ENCODE measurements at regions not wholly inside any gene's neighbourhood (a gene's known extent, or its start where the extent isn't known, plus 50 kb on each side); places are given as distances from the start of the nearest gene placed in this dataset.

DNA sequence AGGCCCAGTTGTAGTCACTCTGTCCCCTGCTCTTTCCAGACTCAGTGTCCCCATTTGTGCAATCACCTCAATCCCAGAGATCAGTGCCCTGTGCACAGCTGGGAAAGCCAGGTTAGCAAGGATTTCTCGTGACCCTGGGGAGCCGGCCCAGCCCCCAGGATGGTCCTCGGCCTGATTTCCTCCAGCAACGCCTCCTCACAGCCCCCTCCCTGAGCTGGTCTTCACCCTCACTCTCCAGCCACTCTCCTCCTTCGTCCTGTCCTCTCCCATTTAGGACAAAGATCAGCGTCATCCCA is 194.8 kb upstream of the C14orf180 start:
- no peak for DNase-seq (ENCODE audit: low read depth in 1 of 2, low spot score in 1 of 2)

DNA sequence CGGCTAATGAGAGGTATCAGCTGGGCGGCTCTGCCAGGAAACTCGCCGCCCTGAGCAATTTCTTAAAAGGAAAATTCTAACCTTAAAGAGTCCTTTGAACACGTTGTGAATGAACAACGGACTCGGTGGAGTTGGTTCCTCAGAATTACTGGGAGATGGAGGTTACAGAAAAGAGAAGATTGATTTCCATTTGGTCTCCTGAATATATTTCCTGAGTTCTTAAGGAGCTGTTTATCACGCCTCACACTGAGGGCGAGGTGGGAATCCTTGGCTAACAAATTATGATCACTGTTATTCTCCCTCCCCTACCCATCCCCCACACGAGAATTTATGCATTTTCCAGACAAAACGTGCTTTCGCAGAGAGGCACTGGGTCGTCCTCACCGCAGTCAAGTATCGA is 194.5 kb upstream of the C14orf180 start:
- DNase-seq (ENCODE audit: low read depth in 1 of 2, low spot score in 1 of 2): no peak

DNA sequence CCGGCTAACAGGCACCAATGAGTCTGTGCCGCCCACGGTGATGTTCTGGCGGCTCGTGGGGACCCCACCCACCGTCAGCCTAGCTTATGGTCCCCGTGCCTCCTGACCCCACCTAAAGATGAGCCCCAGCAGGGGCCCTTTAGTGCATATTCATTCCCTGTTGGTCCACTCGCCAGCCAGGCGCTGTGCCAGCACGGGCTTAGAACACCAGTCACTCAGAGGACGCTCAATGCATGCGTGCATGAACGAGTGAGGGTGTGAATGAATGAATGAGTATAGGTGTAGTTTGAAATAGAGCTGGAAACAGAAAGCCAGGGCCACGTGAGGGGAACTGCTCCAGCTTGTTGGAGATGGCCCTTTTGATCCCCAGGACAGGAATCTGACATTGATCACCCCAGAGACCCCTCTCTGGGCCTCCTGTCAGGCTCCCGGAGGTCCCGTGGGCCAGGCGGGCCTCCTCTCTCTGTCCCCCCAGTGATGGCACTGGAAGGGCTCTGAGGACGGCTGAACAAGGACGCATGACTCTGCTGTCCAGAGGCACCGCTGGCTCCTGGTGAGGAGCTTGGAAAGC is 193.9 kb upstream of the C14orf180 start:
- DNase-seq (ENCODE audit: low read depth in 1 of 2, low spot score in 1 of 2): no peak

GRCh38 chr14:104386151-104386841 is 193.3 kb upstream of the C14orf180 start:
- no peak for DNase-seq (ENCODE audit: low read depth in 1 of 2, low spot score in 1 of 2)

GRCh38 chr14:104387022-104388010 is 192.2 kb upstream of the C14orf180 start:
- no peak for DNase-seq (ENCODE audit: low read depth in 1 of 2, low spot score in 1 of 2)

- no peak for DNase-seq (ENCODE audit: low read depth in 1 of 2, low spot score in 1 of 2)
Observed at GRCh38 chr14:104388011-104388521, 191.5 kb upstream of the C14orf180 start.

DNA sequence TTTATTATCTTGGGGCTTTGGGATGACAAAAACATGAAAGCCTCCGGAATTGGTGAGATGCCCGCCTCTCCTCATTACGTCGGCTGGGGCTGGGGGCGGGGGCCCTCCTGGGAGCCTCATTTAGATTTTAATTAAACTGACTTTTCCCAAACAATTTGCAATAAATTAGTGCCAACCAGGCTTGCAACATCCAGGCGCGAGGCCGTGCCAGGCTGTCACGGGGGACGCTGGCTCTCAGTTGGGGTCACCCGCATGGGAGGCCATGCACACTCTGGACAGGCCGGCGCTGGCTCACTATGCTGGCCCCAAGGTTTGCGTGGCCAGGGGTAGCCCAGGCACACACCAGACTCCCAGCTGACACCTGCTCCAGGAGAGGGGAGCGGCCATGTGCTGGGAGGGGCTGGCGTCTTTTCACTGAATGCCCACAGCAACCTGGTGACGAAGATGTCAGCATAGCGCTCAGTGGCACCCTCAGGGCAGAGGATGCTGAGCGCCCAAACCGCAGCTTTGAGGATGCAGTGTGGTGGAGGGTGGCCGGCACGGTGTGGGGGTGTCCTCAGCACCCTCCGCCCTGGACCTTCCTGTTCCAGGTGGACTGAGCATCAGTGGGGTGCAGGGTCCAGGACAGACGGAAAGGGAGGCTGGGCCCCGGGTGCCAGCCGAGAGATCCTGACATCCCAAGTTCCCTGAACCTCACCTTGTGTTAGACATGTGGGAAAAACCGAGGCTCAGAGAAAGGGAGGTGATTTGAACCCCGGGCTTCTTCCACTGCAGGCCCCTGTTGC is 190.8 kb upstream of the C14orf180 start:
- DNase-seq (ENCODE audit: low read depth in 1 of 2, low spot score in 1 of 2): no peak

- no peak for DNase-seq (ENCODE audit: low read depth in 1 of 2, low spot score in 1 of 2)
Observed at GRCh38 chr14:104389326-104390220, 190.0 kb upstream of the C14orf180 start.

GRCh38 chr14:104390221-104390931 is 189.2 kb upstream of the C14orf180 start:
- DNase-seq (ENCODE audit: low read depth in 1 of 2, low spot score in 1 of 2): no peak

DNA sequence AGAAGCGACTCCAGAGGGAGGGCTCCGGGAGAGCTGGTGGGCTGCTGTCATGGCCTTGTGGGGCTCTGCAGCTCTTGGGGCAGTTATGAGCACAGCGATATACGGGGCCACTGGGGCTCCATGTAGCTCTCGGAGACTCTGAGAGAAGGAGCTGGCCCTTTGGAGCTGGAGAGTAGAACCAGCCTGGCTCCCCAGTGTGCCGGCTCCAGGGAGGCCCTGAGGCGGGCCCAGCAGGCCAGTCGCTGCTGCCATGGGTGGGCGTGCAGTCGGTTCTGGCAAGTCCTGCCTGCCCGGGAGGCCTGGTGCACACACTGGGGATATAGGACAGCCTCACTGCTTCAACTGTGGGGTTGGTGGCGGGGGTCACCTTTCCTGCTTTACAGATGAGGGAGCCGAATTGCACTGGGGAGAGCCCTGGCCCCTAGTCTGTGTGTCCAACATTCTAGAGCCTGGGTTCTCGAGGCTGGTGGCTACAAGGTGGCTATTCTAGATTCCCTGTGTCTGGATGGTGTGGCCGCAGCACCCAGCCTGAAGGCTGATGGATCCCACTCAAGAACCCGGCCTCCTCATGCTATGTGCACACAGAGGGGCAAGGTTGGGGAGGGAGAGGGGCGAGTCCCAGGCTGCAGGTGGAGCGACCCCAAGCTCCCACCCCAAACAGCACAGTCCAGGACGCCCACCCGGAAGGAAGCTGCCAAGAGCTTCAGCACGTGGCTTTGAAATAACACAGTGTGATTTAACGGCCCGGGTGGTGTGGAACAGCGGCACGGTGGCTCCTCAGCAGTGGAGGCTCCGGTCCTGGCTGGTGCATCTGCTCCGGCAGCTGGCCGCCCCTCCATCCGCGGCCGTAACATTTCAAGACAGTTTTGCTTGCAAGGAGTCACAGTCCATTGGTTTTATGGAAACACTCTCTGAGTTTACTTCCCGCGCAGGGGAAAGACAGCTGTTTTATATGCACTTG is 188.3 kb upstream of the C14orf180 start:
- DNase-seq (ENCODE audit: low read depth in 1 of 2, low spot score in 1 of 2): no peak

DNA sequence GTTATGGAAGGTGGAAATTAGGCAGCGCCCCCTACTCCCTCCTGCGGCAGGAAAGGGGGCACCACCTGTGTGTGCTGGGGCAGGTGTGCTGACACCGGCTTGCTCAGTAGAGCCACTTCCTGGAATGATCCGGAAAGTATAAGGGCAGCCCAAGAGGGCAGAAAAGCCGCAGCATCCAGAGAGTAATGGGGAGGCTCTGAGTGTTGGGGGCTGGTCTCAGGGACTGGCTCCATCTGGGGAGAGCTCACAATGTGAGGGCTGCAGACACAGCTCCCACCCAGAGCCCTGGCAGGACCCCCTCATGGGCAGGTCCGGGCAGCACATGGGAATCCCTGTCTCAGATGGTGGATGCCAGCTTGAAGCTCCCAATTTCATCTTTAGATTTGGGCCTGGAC is 187.6 kb upstream of the C14orf180 start:
- no peak for DNase-seq (ENCODE audit: low read depth in 1 of 2, low spot score in 1 of 2)

DNA sequence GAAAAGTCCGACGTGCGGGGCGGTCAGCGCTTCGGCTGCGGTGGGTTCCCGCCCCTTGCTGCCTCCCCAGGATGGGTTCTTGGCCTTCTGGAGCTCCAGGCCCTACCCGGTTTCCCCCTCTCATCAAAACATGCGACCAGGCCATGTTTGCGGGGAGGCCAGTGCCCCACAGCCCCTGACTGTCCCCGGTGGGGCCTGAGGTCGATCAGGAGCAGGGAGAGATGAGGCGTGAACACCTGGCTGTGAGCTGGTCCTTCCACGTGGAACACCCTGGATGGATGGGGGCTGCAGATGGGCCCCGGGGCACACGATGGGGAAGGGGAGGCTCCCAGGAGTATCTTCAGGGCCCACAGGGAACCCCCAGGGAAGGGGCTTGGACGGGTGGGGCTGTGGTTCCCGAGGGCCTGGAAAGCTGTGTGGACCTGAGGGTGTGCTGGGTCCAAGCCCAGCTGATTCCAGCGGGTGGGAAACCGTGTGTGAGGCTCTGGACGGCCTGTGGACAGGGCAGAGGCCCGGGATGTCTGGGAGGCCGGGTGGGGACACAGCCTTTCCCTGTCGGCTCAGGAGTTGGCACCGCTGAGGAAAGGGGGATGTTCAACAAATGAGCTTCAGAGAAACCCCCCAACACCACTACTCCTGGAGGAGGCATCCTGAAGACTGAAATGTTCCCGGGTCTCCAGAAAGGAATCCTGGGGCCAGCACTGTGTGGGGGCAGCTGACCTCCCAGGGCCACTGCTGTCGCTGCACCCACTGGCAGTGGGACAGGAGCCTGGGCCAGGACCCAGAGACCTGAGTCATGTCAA is 187.0 kb upstream of the C14orf180 start:
- DNase-seq (ENCODE audit: low read depth in 1 of 2, low spot score in 1 of 2): no peak

DNA sequence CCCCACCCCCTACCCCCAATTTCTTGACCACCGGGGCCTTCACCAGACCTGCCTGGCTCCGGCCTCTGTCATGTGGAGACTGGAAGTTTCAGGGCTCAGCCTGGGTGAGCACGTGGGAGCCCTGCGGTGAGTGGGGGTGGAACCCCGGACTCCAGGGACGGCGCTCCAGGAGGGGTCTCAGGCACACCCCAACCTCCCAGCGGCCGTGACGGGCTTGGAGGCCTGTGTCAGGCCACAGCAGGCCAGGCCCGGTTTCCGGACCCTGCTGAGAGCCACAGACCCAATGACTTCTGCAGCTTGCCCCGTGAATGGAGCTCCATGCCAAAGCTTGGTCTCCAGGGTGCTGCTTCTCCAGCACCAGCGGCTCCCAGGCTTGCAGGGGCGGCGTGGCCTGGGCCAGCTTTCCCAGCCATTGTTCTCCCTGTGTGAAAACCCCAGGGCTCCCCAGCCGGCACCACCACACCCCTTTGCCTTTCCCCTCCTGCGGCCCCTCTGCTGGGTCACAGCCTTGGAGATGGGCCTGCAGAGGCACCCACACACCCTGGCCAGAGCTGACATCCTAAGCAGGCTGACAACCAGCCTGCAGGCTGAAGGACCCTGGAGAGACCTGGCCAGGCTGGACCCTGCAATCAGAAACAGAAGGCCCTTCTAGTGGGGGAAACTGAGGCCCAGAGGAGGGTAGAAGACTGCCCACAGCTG is 186.2 kb upstream of the C14orf180 start:
- no peak for DNase-seq (ENCODE audit: low read depth in 1 of 2, low spot score in 1 of 2)

DNA sequence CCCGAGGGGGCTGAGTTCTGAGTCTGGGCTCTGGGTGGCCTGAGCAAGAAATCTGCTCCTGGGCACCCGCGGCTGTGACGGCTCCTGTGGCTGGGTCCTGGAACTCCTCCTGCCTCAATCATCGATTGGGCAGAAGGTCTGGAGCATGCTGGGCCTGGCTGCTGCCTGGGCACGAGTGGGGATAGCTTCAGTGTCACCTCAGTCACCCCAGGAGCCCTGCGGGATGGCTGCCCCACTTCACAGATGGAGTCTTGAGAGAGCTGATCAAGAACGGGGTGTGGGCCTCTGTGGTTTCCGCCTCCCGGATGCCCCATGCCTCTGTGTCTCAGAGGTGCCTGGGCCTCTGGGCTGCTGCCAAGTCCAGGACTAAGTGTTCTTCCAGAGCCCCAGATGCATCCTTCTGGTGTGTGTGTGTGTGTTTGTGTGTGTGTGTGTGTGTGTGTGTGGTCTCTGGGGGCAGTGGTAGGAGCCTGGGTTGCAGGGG is 185.6 kb upstream of the C14orf180 start:
- peak; percentile 28 to 51 for DNase-seq (ENCODE audit: low read depth in 1 of 2, low spot score in 1 of 2)

DNA sequence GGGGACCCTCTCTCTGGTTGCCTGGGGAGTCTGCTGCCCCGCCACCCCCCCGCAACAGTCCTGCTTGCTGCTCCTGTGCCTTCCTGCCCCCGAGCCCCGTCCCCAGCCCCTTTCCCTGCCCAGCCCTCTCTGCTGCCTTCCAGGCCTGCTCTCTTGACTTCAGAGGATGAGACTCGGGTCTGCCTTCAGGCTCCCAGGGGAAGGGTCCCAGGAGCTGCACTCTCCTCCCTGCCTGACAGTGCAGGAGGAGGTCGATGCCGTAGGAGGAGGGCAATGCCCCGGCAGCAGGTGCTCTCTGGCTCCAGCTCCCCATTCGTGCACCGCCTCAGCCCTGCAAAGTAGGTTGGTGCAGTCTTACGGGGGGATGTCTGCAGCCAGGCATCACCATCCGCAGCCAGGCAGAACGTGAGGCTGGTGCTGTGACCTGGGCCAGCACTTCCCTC is 185.1 kb upstream of the C14orf180 start:
- no peak for DNase-seq (ENCODE audit: low read depth in 1 of 2, low spot score in 1 of 2)

DNA sequence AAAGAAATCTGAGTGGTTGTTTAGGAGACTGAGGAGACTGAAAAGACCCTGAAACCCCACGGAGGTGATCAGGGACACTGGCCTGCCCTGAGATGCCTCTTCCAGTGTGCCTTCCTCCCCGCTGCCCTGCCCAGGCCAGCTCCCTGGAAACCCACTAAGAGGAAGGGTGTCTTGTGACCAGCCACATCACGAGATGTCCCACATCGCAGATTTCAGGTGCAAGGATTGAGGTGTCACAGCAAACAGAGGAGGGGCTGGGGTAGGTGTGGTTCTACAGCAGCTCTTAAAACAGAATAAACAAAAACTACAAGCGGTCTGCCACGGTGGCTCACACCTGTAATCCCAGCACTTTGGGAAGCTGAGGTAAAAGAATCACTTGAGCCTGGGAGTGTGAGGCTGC is 184.3 kb upstream of the C14orf180 start:
- DNase-seq (ENCODE audit: low read depth in 1 of 2, low spot score in 1 of 2): no peak
